AG08395 (cell line): ENCODE measurements at regions not wholly inside any gene's neighbourhood (a gene's known extent, or its start where the extent isn't known, plus 50 kb on each side); places are given as distances from the start of the nearest gene placed in this dataset.
"Not testable (repeated sequence)": the region's sequence is repeated elsewhere in the genome, so short reads cannot be mapped to it uniquely, and the experiment has no call there.

Experiments used
- DNase-seq: peaks from one replicate; pipeline ENCODE4 v3.0.0; 2012; ENCODE audit warnings: mixed read lengths, low spot score

- no peak for DNase-seq
These were observed 51.5 kb upstream of the PHF21B start for GRCh38 chr22:45061332-45061731.

GRCh38 chr22:45064313-45065278, 54.8 kb upstream of the PHF21B start:
- peak; percentile 85 for DNase-seq

- no peak for DNase-seq
These were observed 55.9 kb upstream of the PHF21B start for GRCh38 chr22:45065726-45066125.

- no peak for DNase-seq
These were observed 57.9 kb upstream of the PHF21B start for GRCh38 chr22:45067731-45068130.

- DNase-seq = no peak
These were observed 60.1 kb upstream of the PHF21B start for GRCh38 chr22:45069925-45070324.

GRCh38 chr22:45071618-45072017, 61.8 kb upstream of the PHF21B start:
- no peak for DNase-seq

GRCh38 chr22:45072322-45072903, 62.6 kb upstream of the PHF21B start:
- peak; percentile 77 for DNase-seq

- no peak for DNase-seq
These were observed 63.3 kb upstream of the PHF21B start for GRCh38 chr22:45073064-45073463.

- no peak for DNase-seq
These were observed 67.5 kb upstream of the PHF21B start for GRCh38 chr22:45077286-45077685.

- DNase-seq = no peak
These were observed 68.1 kb upstream of the PHF21B start for GRCh38 chr22:45077826-45078334.

- DNase-seq = no peak
These were observed 73.0 kb upstream of the PHF21B start for GRCh38 chr22:45082795-45083194.

GRCh38 chr22:45083659-45084305, 74.0 kb upstream of the PHF21B start:
- peak; percentile 87 for DNase-seq

GRCh38 chr22:45084400-45084920, 74.7 kb upstream of the PHF21B start:
- DNase-seq = no peak

GRCh38 chr22:45087802-45088201, 75.9 kb upstream of the NUP50 start:
- DNase-seq = no peak

GRCh38 chr22:45088576-45088975, 75.1 kb upstream of the NUP50 start:
- DNase-seq = no peak

GRCh38 chr22:45090497-45090910, 73.2 kb upstream of the NUP50 start:
- peak; percentile 24 for DNase-seq

- DNase-seq = no peak
These were observed 72.4 kb upstream of the NUP50 start for GRCh38 chr22:45091254-45091854.

GRCh38 chr22:45091875-45092274, 71.8 kb upstream of the NUP50 start:
- DNase-seq = not testable (repeated sequence)

GRCh38 chr22:45092644-45093043, 71.1 kb upstream of the NUP50 start:
- no peak for DNase-seq

- DNase-seq = no peak
These were observed 70.1 kb upstream of the NUP50 start for GRCh38 chr22:45093609-45094008.

- no peak for DNase-seq
These were observed 69.5 kb upstream of the NUP50 start for GRCh38 chr22:45094081-45094720.
